ENCODE measurements at regions not wholly inside any gene's neighbourhood (a gene's known extent, or its start where the extent isn't known, plus 50 kb on each side); places are given as distances from the start of the nearest gene placed in this dataset.
A peak's percentile ranks its signal among the peaks of the same experiment; 100 is the strongest.

GRCh38 chr15:100783760-100784492 lies 95.7 kb upstream of the ALDH1A3 start:
- no peak for DNase-seq (ENCODE audit: low read depth)

- no peak for DNase-seq (ENCODE audit: low read depth)
These were observed 95.0 kb upstream of the ALDH1A3 start for GRCh38 chr15:100784493-100785180.

DNA sequence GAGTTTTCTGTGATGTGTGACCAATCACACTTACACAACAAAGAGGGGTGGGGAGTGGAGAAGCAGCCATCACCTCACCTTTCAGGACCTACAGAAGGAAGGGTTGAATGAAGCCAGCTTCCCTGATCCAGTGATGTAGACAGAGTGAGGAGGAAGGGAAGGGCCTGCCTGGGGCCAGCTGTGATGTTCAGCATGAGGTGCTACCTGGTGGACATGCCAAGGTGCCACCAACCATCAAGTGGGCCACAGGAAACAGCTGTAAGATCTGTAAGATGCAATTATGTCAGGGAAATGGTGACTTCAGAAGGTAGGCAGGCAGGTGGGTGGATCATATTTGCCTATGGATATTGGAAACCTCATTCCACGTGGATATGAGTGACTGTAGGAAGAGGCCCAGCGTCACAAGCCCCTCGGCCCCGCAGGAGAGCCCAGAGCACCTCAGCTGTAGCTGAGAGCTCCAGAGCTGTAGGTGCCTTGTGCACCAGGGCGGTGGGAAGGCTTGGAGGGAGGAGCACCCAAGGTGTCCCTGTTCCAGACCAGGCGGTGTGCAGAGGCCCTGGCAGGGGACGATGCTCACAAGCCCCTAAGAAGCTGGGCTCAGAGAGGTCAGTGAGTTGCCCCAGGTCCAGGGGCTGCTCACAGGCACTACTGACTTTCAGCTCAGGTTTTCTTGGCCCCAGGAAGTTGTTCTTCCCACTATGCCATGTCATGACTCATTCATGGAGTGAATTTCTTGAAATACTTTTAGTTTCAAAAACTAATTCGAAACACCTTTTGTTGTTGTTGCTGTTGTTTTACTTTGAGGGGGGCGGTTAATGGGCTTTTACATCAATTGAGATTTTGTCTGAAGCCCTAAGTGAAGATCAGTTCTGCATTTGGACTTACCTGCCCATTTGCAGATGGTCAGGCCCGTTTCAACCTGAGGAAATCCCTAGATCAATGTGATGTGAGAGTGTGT lies 94.2 kb upstream of the ALDH1A3 start:
- no peak for DNase-seq (ENCODE audit: low read depth)

- no peak for DNase-seq (ENCODE audit: low read depth)
These were observed 93.5 kb upstream of the ALDH1A3 start for GRCh38 chr15:100786139-100786531.

DNA sequence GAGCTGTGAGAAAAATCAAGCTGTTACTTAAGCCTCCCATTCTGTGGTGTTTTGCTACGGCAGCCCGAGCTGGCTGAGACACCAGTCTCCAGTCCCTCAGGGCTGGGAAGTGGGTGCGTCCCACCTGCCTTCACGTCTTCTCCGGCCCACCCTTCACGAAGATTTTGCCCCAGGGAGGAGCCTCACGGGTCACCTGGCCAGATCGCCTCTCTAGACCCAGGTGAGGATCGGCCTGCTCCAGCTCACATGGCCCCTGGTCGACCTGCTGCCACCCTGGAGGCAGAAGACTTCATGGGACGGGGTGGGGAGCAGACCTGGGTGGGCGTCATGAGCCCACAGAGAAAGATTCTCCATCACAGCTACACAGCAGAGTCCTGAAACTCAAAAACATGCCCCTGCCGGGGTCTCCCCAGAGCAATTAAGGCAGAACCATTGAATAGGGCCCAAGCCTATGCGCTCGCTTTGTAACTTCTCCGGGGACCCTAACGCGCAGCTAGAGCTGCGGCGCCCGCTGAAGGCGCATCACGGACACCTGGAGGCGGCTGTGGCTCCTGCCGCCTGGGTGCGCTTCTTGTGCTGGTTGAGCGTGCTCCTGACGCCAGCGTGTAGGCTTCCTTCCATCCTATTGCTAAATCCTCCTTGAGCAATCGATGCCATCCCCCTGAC lies 92.6 kb upstream of the ALDH1A3 start:
- no peak for DNase-seq (ENCODE audit: low read depth)

DNA sequence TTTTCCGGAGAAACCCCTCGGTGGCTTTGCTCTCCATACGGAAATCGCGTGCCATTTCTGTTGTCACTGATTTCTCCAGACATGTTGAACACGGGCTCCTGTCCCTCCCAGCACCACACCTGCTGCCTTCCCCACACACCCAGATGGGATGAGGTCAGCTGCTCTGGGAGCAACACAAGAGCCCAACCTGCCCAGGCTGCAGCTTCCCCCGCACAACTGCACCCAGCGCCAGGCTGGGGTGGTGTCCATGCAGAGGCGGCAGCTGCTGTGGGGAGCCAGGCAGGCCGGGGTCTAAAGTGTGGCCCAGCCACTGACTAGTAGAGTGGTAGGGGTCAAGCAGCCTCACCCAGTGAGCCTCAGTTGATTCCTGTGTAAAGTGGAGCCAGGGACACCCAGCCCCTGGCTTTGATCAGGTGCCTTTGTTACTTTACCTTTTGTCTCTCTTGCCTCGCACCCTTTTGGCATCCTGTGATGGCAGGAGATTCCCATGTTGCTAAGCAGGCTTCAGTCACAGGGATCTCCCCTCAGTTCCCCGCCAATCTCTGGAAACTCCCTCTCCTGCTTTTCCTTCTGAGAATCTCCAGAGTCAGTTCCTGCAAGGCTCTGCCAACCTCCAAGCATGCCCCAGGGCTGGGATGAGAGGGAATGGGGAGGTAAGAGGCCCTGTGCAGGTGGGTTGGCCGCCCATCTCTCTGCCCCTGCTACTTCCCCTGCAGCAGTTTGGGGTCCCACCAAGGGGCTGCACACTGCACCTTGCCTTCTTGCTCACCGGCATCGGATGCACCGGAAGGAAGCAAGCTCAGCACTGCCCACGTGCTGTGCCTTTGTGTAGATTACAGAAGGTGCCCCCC lies 91.8 kb upstream of the ALDH1A3 start:
- no peak for DNase-seq (ENCODE audit: low read depth)

DNA sequence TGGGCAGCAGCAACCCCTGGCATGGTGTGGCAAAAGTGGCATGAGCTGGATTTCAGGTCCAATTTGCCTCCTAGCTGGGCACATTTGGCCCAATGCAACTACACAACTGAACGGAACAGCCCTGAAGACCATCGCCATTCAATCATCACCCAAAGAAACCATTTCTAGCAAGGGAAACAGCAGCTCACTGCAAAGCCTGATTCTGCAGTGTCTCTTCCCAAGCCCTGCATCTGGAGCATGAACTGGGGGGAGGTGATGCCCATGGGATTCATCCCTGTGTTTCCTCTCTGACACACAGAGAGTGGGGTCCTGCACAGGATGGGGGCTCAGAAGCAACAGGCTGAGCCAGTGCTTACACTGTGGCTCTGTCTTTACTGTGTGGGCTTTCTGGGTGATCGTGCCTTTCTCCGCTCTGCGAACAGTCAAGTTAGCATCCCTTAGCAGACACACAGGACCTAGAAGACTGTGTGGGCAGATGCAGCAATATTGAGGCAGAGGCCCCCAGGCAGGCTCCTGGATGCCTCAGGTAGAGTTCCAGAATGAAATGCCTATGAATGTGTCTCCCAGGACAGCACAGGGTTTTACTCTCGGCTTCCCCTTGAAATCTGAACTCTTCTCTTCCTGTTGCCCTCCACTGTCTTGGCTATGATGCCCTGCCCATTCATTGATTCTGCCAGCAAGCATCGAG lies 91.1 kb upstream of the ALDH1A3 start:
- no peak for DNase-seq (ENCODE audit: low read depth)

DNA sequence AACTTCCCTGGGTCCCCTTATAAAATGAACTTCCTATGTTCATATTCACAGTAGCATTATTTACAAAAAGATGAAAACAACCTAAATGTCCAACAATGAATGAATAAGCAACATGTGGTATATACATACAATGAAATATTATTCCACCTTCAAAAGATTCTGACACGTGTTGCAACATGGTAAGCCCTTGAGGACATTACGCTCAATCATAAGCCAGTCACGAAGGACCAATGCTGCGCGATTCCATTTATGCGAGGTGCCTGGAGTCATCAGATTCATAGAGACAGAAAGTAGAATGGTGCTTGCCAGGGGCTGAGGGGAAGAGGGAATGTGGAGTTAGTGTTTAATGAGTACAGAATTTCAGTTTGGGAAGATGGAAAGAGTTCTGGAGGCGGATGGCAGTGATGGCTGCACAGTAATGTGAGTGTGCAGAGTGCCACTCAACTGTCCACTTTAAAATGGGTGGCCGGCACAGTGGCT lies 88.8 kb upstream of the ALDH1A3 start:
- DNase-seq (ENCODE audit: low read depth), result no peak

DNA sequence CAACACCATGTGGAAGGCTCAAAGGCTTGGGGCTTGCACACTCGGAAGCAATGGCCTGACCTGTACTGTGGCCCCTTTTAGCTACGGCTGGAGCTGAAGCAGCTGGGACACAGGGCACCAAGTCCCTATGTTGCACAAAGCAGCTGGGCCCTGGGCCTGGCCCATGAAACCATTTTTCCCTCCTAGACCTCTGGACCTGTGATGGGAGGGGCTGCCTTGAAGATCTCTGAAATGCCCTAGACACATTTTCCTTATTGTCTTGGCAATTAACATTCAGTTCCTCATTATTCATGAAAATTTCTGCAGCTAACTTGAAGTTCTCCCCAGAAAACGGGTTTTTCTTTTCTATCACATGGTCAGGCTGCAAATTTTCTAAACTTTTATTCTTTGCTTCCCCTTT lies 85.6 kb upstream of the ALDH1A3 start:
- DNase-seq (ENCODE audit: low read depth), result no peak

DNA sequence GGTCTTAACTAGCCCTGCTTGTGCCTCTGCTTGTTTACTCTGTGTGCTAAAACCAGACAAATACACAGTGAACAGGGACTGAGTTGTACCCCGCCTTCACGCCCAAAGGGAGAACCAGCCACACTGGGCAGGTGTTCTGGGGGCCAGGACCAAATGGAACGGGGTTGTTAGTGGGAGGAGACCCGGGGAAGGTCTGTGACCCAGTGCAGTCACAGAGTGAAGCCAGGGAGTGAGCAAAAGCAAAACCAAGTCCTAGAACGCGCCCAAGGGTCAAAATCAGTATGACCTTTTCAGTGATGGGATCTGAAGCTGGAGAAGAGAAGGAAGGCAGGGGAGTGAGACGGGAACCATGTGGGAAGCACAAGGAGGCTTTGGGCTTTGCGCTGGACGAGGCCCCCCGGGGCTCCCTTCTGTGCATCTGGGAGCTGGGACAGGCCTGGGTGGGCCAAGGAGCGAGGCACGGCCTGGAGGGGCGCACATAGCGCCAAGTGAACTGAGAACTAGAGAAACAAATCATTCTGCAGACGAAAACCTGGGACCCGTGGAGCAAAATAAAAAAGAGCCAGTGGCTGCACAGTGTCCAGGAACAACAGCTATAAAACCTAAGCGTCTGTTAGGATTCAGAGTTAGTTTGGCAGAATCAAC lies 78.3 kb upstream of the ALDH1A3 start:
- DNase-seq (ENCODE audit: low read depth), result no peak

GRCh38 chr15:100802421-100803170 lies 77.0 kb upstream of the ALDH1A3 start:
- DNase-seq (ENCODE audit: low read depth), result no peak

GRCh38 chr15:100803171-100803440 lies 76.5 kb upstream of the ALDH1A3 start:
- DNase-seq (ENCODE audit: low read depth), result no peak

GRCh38 chr15:100806157-100806556 lies 73.5 kb upstream of the ALDH1A3 start:
- no peak for DNase-seq (ENCODE audit: low read depth)

- no peak for DNase-seq (ENCODE audit: low read depth)
These were observed 72.6 kb upstream of the ALDH1A3 start for GRCh38 chr15:100807028-100807427.

DNA sequence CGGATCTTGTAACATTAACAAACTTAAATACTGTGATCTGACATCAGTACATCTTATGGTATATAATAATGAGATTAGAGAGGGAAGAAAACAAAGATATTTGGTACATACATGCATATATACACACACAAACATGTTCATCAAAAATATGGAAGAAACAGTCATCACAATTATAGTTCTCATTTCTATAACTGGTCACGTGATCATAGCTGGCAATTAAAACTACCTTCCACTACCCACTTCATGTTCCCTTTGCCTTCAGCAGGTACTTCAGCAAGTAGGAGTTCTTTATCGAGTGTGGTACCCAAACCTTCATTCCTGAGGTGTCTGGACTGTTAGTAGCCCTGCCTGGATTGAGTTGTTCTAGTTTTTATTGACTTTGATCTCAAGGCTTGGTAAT lies 70.9 kb upstream of the ALDH1A3 start:
- DNase-seq (ENCODE audit: low read depth), result no peak

DNA sequence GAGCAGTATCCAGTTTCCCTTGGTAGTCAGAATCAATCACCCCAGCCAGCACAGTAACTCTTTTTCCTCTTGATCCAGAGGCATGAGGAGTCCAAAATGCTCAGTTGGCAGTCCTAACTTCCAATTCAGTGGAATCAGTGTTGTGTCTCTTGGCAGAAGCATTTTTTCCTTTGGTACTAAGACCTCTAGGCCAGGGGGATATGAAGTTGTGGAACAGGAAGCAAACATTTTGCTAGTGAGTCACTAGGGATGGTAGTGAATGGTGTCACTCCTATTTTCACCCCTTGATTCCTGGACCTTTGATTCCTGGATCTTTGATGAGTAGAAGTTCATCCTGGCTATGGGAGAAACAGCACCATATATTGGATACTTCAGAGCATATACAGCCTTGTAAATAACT lies 70.5 kb upstream of the ALDH1A3 start:
- peak; percentile 10 for DNase-seq (ENCODE audit: low read depth)

GRCh38 chr15:100809587-100809986 lies 70.0 kb upstream of the ALDH1A3 start:
- no peak for DNase-seq (ENCODE audit: low read depth)

- DNase-seq (ENCODE audit: low read depth), result no peak
These were observed 69.4 kb upstream of the ALDH1A3 start for GRCh38 chr15:100810229-100810628.

GRCh38 chr15:100810831-100811230 lies 68.8 kb upstream of the ALDH1A3 start:
- no peak for DNase-seq (ENCODE audit: low read depth)

All from HS-5 (cell line).